Ascending aorta (tissue), 2 donors: ENCODE measurements at regions not wholly inside any gene's neighbourhood (a gene's known extent, or its start where the extent isn't known, plus 50 kb on each side); places are given as distances from the start of the nearest gene placed in this dataset.

ENCODE experiments used
- DNase-seq, 2 donors: peaks; one replicate each; pipeline ENCODE4 v3.0.0-alpha.2; 2019; ENCODE audit warnings: low spot score in 2 of 2
- H3K27ac ChIP-seq, 2 donors: fragments of 200-600 bp; sonication (generic); one replicate each; pipeline ENCODE4 v1.5.1; 2016 to 2017; ENCODE audit warnings: mild to moderate bottlenecking in 1 of 2
- H3K27me3 ChIP-seq: fragments of 200-600 bp; sonication (generic); one replicate; pipeline ENCODE4 v1.5.1; 2017
- H3K36me3 ChIP-seq, 2 donors: fragments of 200-600 bp; sonication (generic); one replicate each; pipeline ENCODE4 v1.5.1; 2016
- H3K4me1 ChIP-seq, 2 donors: fragments of 200-600 bp; sonication (generic); one replicate each; pipeline ENCODE4 v1.5.1; 2016 to 2017; ENCODE audit warnings: mild to moderate bottlenecking in 1 of 2
- H3K4me3 ChIP-seq, 2 donors: fragments of 200-600 bp; sonication (generic); one replicate each; pipeline ENCODE4 v1.5.1; 2016 to 2017; ENCODE audit warnings: mild to moderate bottlenecking in 1 of 2
- H3K9me3 ChIP-seq, 2 donors: fragments of 200-600 bp; sonication (generic); one replicate each; pipeline ENCODE4 v1.5.1; 2016
- CTCF ChIP-seq, 3 experiments: fragments of 200-600 bp in 2 of 3; fragments of 450-650 bp in 1 of 3; sonication (generic) in 2 of 3; IDR thresholded peaks; one replicate each; pipeline ENCODE4 v1.5.1; 2016 to 2019; ENCODE audit warnings: antibody characterized with exemption in 3 of 3, mild to moderate bottlenecking in 1 of 3, moderate library complexity in 1 of 3
- intact Hi-C: fragments of 100-400 bp; cut with DNase I; formaldehyde crosslinking; loops from one replicate; pipeline ENCODE4 v1.15.1; 2023

DNA sequence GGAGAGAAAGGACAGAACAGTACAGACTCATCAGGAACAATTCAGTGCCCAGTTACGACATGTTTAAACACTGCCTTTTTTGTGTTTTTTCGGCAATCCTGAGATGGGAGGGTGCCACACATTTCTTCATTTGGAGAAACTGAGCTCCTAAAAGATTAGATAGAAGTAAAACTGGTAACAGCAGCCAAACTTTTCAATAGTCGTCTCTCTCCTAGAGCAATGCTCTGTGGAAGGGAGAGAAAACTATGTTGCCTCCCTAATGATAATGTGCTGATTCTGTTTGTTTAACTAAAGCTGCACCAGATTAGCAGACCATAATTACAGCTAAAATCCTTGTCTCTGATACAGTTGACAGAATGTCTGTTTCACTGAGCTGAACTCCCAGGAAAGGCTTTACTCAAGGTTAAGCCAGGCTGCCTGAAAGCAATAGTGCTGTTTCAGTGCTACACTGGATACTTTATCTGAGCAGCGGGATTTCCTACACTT lies 76.2 kb upstream of the CXADR start:
- Histone ChIP-seq H3K9me3 (no peaks in the 10 kb centered on the region), H3K4me1 (no peaks in the 10 kb centered on the region), H3K27ac (no peak overlapping the region), H3K27me3 (no peaks in the 10 kb centered on the region), H3K4me3 (no peak overlapping the region), H3K36me3 (no peaks in the 10 kb centered on the region)
- no peak for TF ChIP-seq CTCF (IDR thresholded peaks at IDR 0.05)
- intact Hi-C loops = no loop called here
- DNase-seq = no peak

GRCh38 chr21:17438635-17439034 lies 74.2 kb upstream of the CXADR start:
- no peak for DNase-seq
- no peak for TF ChIP-seq CTCF (IDR thresholded peaks at IDR 0.05)
- Histone ChIP-seq H3K27me3 (no peaks in the 10 kb centered on the region), H3K4me1 (no peaks in the 10 kb centered on the region), H3K9me3 (no peaks in the 10 kb centered on the region), H3K4me3 (no peak overlapping the region), H3K27ac (no peak overlapping the region), H3K36me3 (no peaks in the 10 kb centered on the region)
- intact Hi-C loops = no loop called here

- no peaks in the 10 kb centered on the region for H3K9me3 ChIP-seq
- DNase-seq = no peak
- H3K36me3 ChIP-seq = no peaks in the 10 kb centered on the region
- no peak for TF ChIP-seq CTCF (IDR thresholded peaks at IDR 0.05)
- no peaks in the 10 kb centered on the region for H3K4me1 ChIP-seq
- no peaks in the 10 kb centered on the region for H3K27me3 ChIP-seq
- no peak overlapping the region for H3K27ac ChIP-seq
- intact Hi-C loops = no loop called here
- no peak overlapping the region for H3K4me3 ChIP-seq
These were observed 71.9 kb upstream of the CXADR start for GRCh38 chr21:17440969-17441368.

DNA sequence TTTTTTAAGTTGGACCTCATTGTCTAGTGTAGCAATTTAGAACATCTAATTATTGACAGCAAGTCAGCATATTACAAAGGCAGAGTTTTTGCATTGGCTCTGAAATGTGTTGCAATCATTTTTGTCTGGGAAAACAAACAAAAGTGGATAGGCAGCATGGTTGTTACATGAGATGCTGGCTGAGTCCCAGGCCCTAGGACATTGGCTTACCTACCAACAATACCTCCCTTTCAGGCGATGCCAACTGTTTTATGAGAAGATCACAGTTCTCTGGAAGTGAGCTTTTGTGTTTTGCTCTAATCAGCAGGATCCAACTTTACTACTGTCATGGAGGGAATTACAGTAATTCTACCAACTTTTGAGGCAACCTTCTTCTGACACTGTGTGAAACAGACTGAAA lies 71.5 kb upstream of the CXADR start:
- intact Hi-C loops = no loop called here
- no peaks in the 10 kb centered on the region for H3K27me3 ChIP-seq
- no peak for DNase-seq
- no peak overlapping the region for H3K4me3 ChIP-seq
- H3K36me3 ChIP-seq = no peaks in the 10 kb centered on the region
- H3K4me1 ChIP-seq = no peaks in the 10 kb centered on the region
- TF ChIP-seq CTCF (IDR thresholded peaks at IDR 0.05) = no peak
- no peak overlapping the region for H3K27ac ChIP-seq
- no peaks in the 10 kb centered on the region for H3K9me3 ChIP-seq

DNA sequence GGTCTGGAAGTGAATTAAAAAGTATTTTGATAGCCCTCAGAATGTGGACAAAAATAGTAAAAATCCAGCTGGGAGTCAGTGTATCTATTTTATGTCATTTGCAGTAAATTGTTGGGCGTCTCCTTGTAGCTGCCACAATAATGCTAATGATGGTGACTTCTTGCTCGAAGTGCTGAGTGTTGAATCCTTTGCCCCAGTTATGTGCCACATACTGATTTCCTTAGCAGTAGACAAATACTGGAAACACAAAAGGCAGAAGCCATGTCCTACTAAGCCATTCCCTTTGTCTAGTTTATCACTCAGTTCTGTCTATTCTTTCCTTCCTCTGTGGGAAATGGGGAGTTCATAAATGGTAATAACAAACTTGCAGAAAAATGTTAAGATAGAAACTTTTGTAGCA lies 70.7 kb upstream of the CXADR start:
- Histone ChIP-seq H3K27ac (no peak overlapping the region), H3K4me1 (no peaks in the 10 kb centered on the region), H3K36me3 (no peaks in the 10 kb centered on the region), H3K9me3 (no peaks in the 10 kb centered on the region), H3K4me3 (no peak overlapping the region), H3K27me3 (no peaks in the 10 kb centered on the region)
- intact Hi-C loops = no loop called here
- DNase-seq = no peak
- TF ChIP-seq CTCF (IDR thresholded peaks at IDR 0.05) = no peak

DNA sequence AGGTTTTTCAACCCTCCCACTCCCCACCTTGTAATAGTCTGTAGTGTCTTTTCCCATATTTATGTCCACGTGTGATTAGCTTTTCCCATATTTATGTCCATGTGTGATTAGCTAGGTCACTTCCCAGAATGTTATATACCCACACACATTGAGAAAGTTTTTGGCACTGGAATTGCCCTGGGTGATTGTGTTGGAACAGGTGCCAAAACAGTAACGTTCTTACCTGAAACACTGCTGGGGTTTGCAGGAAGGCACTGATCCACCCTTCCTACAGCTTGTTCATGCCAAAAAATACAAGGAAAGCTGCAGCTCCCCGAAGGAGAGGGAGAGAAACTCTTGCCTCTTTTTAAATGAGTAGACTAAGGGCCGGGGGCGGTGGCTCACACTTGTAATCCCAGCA lies 68.0 kb upstream of the CXADR start:
- Histone ChIP-seq H3K36me3 (no peaks in the 10 kb centered on the region), H3K4me3 (no peak overlapping the region), H3K4me1 (no peaks in the 10 kb centered on the region), H3K27ac (no peak overlapping the region), H3K27me3 (no peaks in the 10 kb centered on the region), H3K9me3 (no peaks in the 10 kb centered on the region)
- DNase-seq = no peak
- intact Hi-C loops = no loop called here
- TF ChIP-seq CTCF (IDR thresholded peaks at IDR 0.05) = no peak
